GM13977 (cell line): ENCODE measurements at regions not wholly inside any gene's neighbourhood (a gene's known extent, or its start where the extent isn't known, plus 50 kb on each side); places are given as distances from the start of the nearest gene placed in this dataset.

Experiments
- DNase-seq: peaks from one replicate; pipeline ENCODE4 v3.0.0; 2012; ENCODE audit warnings: low spot score
- in situ Hi-C: fragments of 300-500 bp; cut with MboI; formaldehyde crosslinking; loops from one replicate; pipeline ENCODE4 v1.12.0; 2022; ENCODE audit warnings: low sequenced_read_pairs, low pct_unique_long_range_greater_than_20kb, mixed read lengths, inconsistent platforms; ENCODE audit not compliant: unreplicated experiment
- TF ChIP-seq, protein P1 (sequence below): IDR thresholded peaks from 2 replicates; pipeline ENCODE4 v1.5.1; 2012; ENCODE audit warnings: mild to moderate bottlenecking, control low read depth; ENCODE audit not compliant: insufficient read depth; ENCODE audit errors: extremely low read depth, missing control alignments

DNA sequence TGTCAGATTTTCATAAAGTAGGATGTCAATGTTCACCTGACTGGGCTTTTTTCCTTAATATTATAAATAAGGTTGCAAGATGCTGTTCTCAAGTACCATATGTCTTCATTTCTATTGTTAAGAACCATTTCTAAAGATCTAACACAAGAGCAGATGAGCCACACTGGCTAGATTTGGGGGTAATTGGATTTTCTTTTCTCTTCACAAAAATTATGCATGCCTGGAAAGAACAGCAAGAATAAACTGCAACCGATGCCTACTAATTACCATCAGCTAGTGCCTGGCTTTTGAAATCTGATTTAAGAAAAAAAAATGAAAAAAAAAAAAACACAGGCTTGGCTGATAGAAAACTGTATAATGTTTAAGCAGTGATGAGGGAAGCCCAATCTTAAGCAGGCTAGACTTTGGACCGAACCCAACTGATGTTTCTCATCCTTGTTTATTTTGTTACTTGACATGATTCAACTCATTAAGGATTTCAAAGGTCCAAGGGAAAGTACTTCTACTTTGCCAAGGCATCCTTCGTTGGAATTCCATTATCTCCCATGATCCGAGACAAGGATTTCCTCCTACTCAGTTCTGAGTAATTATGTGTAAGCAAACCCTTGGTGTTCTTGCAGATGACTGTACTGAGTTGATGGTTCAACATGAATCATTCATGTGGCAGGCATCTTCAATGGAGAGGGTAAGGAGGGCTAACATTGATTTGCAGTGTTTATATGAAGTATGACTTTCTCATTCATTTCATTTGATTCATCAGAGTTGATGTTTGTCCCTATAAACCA, 300.5 kb downstream of the SPRY2 start:
- no peak for DNase-seq
- in situ Hi-C loops: no loop called here

DNA sequence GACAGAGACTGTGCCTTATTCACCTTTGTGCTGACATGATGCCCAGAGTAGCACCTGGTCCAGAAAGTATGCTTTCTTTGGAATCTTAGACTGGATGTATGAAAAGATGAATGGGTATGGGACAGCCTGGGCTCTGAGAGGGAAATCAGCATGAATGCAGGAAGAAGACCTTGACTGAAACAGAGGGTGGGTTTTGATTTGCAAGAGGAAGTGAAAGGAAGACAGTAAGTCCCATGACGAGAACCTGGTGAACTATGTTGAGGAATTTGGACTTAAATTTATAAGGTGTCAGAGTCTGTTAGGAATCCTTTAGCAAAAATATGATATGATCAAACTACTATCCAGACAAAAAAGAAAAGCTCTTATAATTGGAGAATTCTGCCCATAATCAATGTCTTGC, 301.9 kb downstream of the SPRY2 start:
- TF ChIP-seq, protein P1, sequence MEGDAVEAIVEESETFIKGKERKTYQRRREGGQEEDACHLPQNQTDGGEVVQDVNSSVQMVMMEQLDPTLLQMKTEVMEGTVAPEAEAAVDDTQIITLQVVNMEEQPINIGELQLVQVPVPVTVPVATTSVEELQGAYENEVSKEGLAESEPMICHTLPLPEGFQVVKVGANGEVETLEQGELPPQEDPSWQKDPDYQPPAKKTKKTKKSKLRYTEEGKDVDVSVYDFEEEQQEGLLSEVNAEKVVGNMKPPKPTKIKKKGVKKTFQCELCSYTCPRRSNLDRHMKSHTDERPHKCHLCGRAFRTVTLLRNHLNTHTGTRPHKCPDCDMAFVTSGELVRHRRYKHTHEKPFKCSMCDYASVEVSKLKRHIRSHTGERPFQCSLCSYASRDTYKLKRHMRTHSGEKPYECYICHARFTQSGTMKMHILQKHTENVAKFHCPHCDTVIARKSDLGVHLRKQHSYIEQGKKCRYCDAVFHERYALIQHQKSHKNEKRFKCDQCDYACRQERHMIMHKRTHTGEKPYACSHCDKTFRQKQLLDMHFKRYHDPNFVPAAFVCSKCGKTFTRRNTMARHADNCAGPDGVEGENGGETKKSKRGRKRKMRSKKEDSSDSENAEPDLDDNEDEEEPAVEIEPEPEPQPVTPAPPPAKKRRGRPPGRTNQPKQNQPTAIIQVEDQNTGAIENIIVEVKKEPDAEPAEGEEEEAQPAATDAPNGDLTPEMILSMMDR: no peak
- in situ Hi-C loops: no loop called here
- DNase-seq: no peak

More for the DNA sequence above, 300.5 kb downstream of the SPRY2 start:
- TF ChIP-seq, protein P1: no peak

GRCh38 chr13:80038371-80038770, 302.6 kb downstream of the SPRY2 start:
- DNase-seq: no peak
- in situ Hi-C loops: no loop called here
- TF ChIP-seq, protein P1: no peak

- DNase-seq: no peak
- TF ChIP-seq, protein P1: no peak
- in situ Hi-C loops: no loop called here
Observed at GRCh38 chr13:80037505-80037888, 303.4 kb downstream of the SPRY2 start.

- TF ChIP-seq, protein P1: no peak
- no peak for DNase-seq
- in situ Hi-C loops: no loop called here
Observed at GRCh38 chr13:80036845-80037504, 304.0 kb downstream of the SPRY2 start.

DNA sequence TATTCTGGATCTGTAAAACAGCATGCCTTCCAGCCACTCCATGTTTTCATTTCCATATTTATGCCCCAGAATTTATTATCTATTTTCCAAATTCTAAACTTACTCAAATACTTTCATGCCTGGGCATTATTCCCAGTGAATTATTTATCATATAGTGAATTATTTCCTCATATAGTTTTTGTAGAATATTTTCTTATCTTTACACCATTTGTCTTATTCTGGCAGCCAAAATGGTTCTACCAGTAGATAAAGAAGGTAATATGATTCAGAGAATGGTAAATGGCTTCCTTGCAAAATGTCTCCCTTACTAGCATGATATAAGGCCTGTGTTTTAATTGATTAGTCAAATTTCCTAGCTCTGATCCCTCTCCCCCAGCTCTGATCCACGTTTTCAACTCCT, 305.8 kb downstream of the SPRY2 start:
- no peak for DNase-seq
- in situ Hi-C loops: no loop called here
- TF ChIP-seq, protein P1: no peak
